ENCODE measurements at regions not wholly inside any gene's neighbourhood (a gene's known extent, or its start where the extent isn't known, plus 50 kb on each side); places are given as distances from the start of the nearest gene placed in this dataset.

DNA sequence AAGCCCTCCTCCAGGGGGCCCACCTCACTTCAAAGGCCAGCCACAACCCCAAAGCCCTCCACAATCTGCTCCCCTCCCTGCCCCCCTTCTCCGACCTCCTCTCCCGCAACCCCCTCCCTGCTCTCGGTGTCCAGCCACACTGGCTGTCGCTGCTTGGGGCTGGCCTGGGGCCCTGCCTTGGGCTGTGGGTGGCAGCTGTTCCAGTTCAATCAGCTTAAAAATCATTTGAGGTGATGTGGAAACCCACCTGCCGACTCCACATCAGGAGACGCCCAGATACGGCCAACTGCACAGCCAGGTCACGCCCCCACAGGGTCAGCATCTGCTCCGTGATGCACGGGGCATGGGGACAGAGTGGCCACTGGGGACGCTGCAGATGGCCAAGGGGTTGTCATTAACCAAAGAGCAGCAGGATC is 107.0 kb upstream of the MVB12B start:
- in situ Hi-C loops (cut with MboI; ENCODE audit: low sequenced_read_pairs in 4 of 4) (loop anchor here in 3 of 4 donors (10.0 kb wide), 1 partner anchor 815 kb away; no protein-coding TSS in a partner anchor), intact Hi-C loops (cut with DNase I; ENCODE audit: low total_unique reads) (no loop called here)
- DNase-seq (no peak), ATAC-seq (no peak)
- peaks cover 39 to 51% (median 43%) of the 10 kb centered on the region in 3 donors for H3K27me3 ChIP-seq
- no peaks in the 10 kb centered on the region for H3K4me1 ChIP-seq
- no peak for TF ChIP-seq POLR2A (IDR thresholded peaks at IDR 0.05)
- TF ChIP-seq, protein P1, sequence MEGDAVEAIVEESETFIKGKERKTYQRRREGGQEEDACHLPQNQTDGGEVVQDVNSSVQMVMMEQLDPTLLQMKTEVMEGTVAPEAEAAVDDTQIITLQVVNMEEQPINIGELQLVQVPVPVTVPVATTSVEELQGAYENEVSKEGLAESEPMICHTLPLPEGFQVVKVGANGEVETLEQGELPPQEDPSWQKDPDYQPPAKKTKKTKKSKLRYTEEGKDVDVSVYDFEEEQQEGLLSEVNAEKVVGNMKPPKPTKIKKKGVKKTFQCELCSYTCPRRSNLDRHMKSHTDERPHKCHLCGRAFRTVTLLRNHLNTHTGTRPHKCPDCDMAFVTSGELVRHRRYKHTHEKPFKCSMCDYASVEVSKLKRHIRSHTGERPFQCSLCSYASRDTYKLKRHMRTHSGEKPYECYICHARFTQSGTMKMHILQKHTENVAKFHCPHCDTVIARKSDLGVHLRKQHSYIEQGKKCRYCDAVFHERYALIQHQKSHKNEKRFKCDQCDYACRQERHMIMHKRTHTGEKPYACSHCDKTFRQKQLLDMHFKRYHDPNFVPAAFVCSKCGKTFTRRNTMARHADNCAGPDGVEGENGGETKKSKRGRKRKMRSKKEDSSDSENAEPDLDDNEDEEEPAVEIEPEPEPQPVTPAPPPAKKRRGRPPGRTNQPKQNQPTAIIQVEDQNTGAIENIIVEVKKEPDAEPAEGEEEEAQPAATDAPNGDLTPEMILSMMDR (IDR thresholded peaks at IDR 0.05 in 4 of 5, conservative IDR thresholded peaks at IDR 0.05 in 1 of 5): no peak
- no peak overlapping the region for H3K27ac ChIP-seq
- no peak overlapping the region for H3K4me3 ChIP-seq
- no peaks in the 10 kb centered on the region for H3K36me3 ChIP-seq
- H3K9me3 ChIP-seq: peaks cover 0 to 8% (median 6%) of the 10 kb centered on the region in 3 donors

DNA sequence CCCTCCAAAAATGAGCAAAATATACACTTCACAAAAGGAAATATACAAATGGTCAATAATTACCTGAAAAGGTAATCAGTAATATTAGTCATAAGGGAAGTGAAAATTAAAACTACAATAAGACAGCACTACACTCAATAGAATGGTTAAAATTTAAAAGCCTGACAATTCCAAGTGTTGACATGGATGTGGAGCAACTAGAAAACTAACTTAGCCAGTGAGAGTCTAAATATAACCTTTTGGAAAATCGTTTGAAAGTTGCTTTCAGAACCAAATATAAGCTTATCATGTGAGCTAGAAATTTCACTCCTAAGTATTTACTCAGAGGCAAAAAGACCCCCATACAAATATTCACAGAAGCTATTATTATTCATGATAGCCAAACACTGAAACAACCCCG is 105.1 kb upstream of the MVB12B start:
- in situ Hi-C loops (cut with MboI; ENCODE audit: low sequenced_read_pairs in 4 of 4): loop anchor here in 3 of 4 donors (10.0 kb wide), 1 partner anchor 817 kb away; no protein-coding TSS in a partner anchor
- ATAC-seq (no peak), DNase-seq (no peak)
- TF ChIP-seq POLR2A (IDR thresholded peaks at IDR 0.05): no peak
- TF ChIP-seq, protein P1 (IDR thresholded peaks at IDR 0.05 in 4 of 5, conservative IDR thresholded peaks at IDR 0.05 in 1 of 5): no peak
- Histone ChIP-seq H3K36me3 (no peaks in the 10 kb centered on the region), H3K4me3 (no peak overlapping the region), H3K27me3 (peaks cover 39 to 54% (median 44%) of the 10 kb centered on the region in 3 donors), H3K4me1 (no peaks in the 10 kb centered on the region), H3K27ac (no peak overlapping the region), H3K9me3 (peaks cover 0 to 8% (median 6%) of the 10 kb centered on the region in 3 donors)
- intact Hi-C loops (cut with DNase I; ENCODE audit: low total_unique reads): no loop called here

DNA sequence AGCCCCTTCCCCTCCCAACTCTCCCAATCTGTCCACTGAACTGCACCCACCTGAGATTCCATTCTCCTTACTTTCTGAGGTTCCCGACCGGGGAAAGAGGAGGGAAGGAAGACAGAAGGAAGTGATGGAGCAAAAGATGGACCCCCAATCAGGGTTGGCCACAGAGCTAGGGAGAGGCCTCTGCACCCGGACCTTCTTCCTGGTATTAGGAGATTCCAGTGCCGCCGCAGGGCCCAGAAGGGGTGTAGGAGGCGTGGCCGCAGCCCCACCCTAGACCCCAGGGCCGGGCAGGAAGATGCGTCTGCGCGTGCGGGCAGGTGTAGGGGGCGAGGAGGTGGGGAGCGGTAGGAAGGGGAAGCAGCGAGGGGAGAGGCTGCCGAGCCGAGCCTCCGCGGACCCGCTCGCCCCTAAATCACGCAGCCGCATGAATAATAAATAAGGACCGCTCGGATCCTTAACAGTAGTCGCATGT is 104.2 kb upstream of the MVB12B start:
- no peaks in the 10 kb centered on the region for H3K4me1 ChIP-seq
- in situ Hi-C loops (cut with MboI; ENCODE audit: low sequenced_read_pairs in 4 of 4): loop anchor here in 3 of 4 donors (10.0 kb wide), 1 partner anchor 818 kb away; no protein-coding TSS in a partner anchor
- H3K36me3 ChIP-seq: no peaks in the 10 kb centered on the region
- ATAC-seq (no peak), DNase-seq (no peak)
- H3K27ac ChIP-seq: no peak overlapping the region
- intact Hi-C loops (cut with DNase I; ENCODE audit: low total_unique reads): no loop called here
- peaks cover 39 to 54% (median 43%) of the 10 kb centered on the region in 3 donors for H3K27me3 ChIP-seq
- TF ChIP-seq POLR2A (IDR thresholded peaks at IDR 0.05): no peak
- TF ChIP-seq, protein P1 (IDR thresholded peaks at IDR 0.05 in 4 of 5, conservative IDR thresholded peaks at IDR 0.05 in 1 of 5): no peak
- H3K4me3 ChIP-seq: no peak overlapping the region
- H3K9me3 ChIP-seq: peaks cover 0 to 8% (median 6%) of the 10 kb centered on the region in 3 donors

DNA sequence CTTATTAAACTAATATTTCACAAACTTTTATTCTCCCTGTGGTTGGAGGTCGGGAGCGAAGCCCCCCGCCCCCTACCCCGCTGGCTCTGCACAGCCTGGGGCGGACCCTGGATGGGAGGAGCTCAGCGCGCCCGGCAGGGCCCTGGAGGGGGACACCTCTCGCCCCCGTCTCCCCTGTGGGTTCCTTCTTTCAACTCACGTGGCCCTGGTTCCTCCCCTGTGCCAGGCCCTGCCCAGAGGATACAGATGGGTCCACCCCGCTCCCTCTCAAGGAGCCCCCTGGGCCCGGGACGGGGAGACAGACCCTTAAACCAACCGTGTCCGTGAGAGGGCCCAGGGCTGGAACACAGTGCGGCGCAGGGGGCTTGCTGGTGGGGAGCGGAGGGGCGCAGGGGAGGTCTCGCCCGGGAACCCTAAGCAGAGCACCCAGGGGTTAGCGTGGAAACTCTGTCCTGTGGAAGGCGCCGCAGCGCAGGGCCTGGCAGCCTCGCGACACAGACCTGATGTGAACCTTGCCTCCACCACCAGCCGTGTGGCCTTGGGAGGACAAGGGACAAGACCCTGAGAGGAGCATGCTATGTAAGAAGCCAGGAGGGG is 103.7 kb upstream of the MVB12B start:
- H3K27me3 ChIP-seq: peaks cover 39 to 54% (median 41%) of the 10 kb centered on the region in 3 donors
- H3K4me3 ChIP-seq: no peak overlapping the region
- no peak overlapping the region for H3K27ac ChIP-seq
- intact Hi-C loops (cut with DNase I; ENCODE audit: low total_unique reads): no loop called here
- H3K4me1 ChIP-seq: no peaks in the 10 kb centered on the region
- H3K36me3 ChIP-seq: no peaks in the 10 kb centered on the region
- DNase-seq: no peak
- peaks cover 0 to 8% (median 6%) of the 10 kb centered on the region in 3 donors for H3K9me3 ChIP-seq
- in situ Hi-C loops (cut with MboI; ENCODE audit: low sequenced_read_pairs in 4 of 4): loop anchor here in 3 of 4 donors (10.0 kb wide), 1 partner anchor 818 kb away; no protein-coding TSS in a partner anchor
- no peak for ATAC-seq
- no peak for TF ChIP-seq POLR2A (IDR thresholded peaks at IDR 0.05)

DNA sequence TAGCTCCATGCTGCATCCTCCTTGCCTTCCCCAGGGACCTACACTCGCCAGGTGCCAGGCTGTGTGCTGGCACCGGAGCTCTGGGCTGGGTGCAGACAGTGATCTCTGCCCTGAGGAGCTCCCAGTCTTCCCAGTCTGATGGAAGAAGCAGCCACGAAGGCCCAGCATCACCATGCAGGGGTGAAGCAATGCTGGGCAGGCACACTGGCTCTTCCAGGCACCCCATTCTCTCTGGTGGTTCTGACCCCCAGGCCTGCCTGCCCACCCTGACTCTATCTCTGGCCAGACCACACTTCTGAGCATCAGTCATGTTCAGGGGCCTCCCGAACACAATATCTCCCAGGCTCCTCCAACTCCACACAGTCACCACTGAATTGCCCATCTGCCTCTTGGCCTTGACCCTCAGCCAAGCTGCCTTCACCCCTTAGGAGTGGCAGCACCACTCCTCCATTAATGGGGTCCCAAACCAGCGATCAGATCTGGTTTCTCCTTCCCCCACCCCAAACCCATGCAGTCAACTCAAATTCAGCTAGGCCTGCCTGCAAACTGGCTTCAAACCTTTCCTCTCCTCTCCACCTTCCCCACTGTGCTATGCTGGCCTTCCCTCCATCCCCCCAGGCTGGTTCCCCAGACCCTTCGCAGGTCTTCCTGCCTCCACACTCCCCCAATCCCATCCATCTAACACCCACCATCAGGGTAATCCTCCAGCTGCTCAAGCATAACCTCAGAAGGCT is 102.7 kb upstream of the MVB12B start:
- H3K4me1 ChIP-seq: no peaks in the 10 kb centered on the region
- no peak overlapping the region for H3K27ac ChIP-seq
- peaks cover 0 to 8% (median 6%) of the 10 kb centered on the region in 3 donors for H3K9me3 ChIP-seq
- in situ Hi-C loops (cut with MboI; ENCODE audit: low sequenced_read_pairs in 4 of 4): loop anchor here in 3 of 4 donors (10.0 kb wide), 1 partner anchor 819 kb away; no protein-coding TSS in a partner anchor
- ATAC-seq (no peak), DNase-seq (no peak)
- H3K27me3 ChIP-seq: peaks cover 34 to 52% (median 41%) of the 10 kb centered on the region in 3 donors
- TF ChIP-seq, protein P1 (IDR thresholded peaks at IDR 0.05 in 4 of 5, conservative IDR thresholded peaks at IDR 0.05 in 1 of 5): no peak
- TF ChIP-seq POLR2A (IDR thresholded peaks at IDR 0.05): no peak
- intact Hi-C loops (cut with DNase I; ENCODE audit: low total_unique reads): no loop called here
- H3K36me3 ChIP-seq: no peaks in the 10 kb centered on the region
- H3K4me3 ChIP-seq: no peak overlapping the region

All from gastrocnemius medialis (tissue), 4 donors.